Small intestine (tissue), 7 donors: ENCODE measurements at regions not wholly inside any gene's neighbourhood (a gene's known extent, or its start where the extent isn't known, plus 50 kb on each side); places are given as distances from the start of the nearest gene placed in this dataset.

Source experiments
- DNase-seq, 2 donors: peaks; one replicate each; pipeline versions ENCODE4 v3.0.0 to v3.0.0-alpha.2; 2013
- FAIRE-seq: peaks from 2 replicates; lab custom pipeline; 2012; peaks lifted over from hg19 to GRCh38; lab: Jason Lieb, UNC
- H3K27ac ChIP-seq, 3 donors: one replicate each; pipeline ENCODE4 v1.5.1; 2013; ENCODE audit warnings: low read length in 2 of 3, mild to moderate bottlenecking in 2 of 3, control low read depth in 1 of 3, inconsistent platforms in 1 of 3, low read depth in 1 of 3, moderate library complexity in 1 of 3
- H3K27me3 ChIP-seq, 3 donors: one replicate each; pipeline ENCODE4 v1.6.1; 2013; ENCODE audit warnings: low read length in 3 of 3, inconsistent platforms in 1 of 3; ENCODE audit not compliant: control insufficient read depth in 3 of 3, insufficient read depth in 3 of 3
- H3K36me3 ChIP-seq, 3 donors: one replicate each; pipeline ENCODE4 v1.6.1; 2013; ENCODE audit warnings: low read length in 3 of 3, inconsistent platforms in 1 of 3, low read depth in 1 of 3, mild to moderate bottlenecking in 1 of 3, moderate library complexity in 1 of 3; ENCODE audit not compliant: control insufficient read depth in 3 of 3, insufficient read depth in 2 of 3
- H3K4me1 ChIP-seq, 3 donors: one replicate each; pipeline ENCODE4 v1.6.1; 2013; ENCODE audit warnings: low read length in 2 of 3, inconsistent platforms in 1 of 3, low read depth in 1 of 3, mild to moderate bottlenecking in 1 of 3, moderate library complexity in 1 of 3; ENCODE audit not compliant: control insufficient read depth in 3 of 3, insufficient read depth in 2 of 3
- H3K4me3 ChIP-seq, 3 donors: one replicate each; pipeline ENCODE4 v1.5.1; 2013; ENCODE audit warnings: low read length in 3 of 3, control low read depth in 1 of 3, inconsistent platforms in 1 of 3, low read depth in 1 of 3, mild to moderate bottlenecking in 1 of 3, moderate library complexity in 1 of 3
- H3K9me3 ChIP-seq, 2 donors: one replicate each; pipeline ENCODE4 v1.6.1; 2013; ENCODE audit warnings: low read depth in 1 of 2, low read length in 1 of 2; ENCODE audit not compliant: control insufficient read depth in 2 of 2, insufficient read depth in 1 of 2
- WGBS, 3 donors: extraction: QIAGEN DNeasy Blood & Tissue Kit; methylation state at CpG; one replicate each; pipeline ENCODE4 v1.1.7; 2013; 5-methylcytosine and 5-hydroxymethylcytosine counted together
- donor health status: healthy with polysubstance abuse.
- donor health status: control.
- donor health status: control.
- donor health status: Bipolar disorder and iron deficiency.
- donor health status: healthy.

DNA sequence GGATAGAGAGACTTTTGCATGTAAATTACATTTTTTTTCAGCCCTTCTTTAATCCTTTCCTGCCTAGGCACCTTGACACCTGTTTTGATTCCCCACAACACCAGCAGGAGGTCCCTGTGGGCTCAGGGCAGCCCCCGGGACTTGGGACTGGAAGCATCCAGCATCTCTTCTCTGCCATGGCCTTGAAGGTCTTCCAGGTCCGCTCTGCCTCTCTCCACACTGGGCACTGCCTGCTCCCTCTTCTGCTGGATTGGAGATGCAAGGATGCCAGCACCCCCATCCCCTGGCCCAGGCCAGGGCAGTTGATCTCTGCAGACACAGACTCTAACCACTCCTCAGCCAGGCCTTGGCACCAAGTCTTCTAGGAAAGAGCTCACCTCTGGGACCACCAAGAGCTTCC lies 134.5 kb upstream of the C14orf180 start:
- Histone ChIP-seq H3K9me3 (no peaks in the 10 kb centered on the region), H3K36me3 (no peaks in the 10 kb centered on the region), H3K4me1 (no peaks in the 10 kb centered on the region), H3K4me3 (no peak overlapping the region), H3K27me3 (no peaks in the 10 kb centered on the region), H3K27ac (no peak overlapping the region)
- DNase-seq (no peak), FAIRE-seq (no peak)
- 78 to 93% (median 88%) methylated on average over 2 of the region's 2 CpGs for WGBS, 3 donors

DNA sequence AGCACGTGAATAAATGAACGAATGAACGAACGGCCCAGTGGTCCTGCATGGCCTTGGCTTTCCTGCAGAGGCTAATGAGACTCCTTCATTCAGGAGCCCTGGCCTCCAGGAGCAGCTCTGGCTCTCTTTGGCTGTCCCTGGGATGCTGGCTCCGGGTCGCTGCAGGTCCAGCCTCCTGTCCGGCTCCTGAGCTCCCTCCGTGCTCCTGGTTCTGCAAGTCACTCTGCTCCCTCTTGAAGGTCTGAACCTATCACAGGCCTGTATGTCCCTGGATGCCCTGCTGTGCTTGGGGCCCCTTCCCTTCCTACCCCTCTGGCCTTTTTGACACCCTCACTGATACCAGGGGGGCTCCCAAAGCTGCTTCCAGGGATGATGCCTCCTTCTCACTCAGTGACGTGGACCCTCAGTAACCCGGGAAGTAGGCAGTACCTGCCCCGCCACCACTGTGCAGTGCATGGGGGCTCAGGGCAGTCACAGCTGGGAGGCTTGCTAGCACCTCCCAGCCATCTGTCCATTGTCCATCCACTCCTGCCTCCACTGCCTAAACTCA lies 133.7 kb upstream of the C14orf180 start:
- no peak for FAIRE-seq
- DNase-seq = no peak
- H3K27ac ChIP-seq = no peak overlapping the region
- H3K9me3 ChIP-seq = no peaks in the 10 kb centered on the region
- no peaks in the 10 kb centered on the region for H3K4me1 ChIP-seq
- no peak overlapping the region for H3K4me3 ChIP-seq
- H3K36me3 ChIP-seq = no peaks in the 10 kb centered on the region
- 78 to 85% (median 81%) methylated on average over 11 of the region's 11 CpGs for WGBS, 3 donors
- no peaks in the 10 kb centered on the region for H3K27me3 ChIP-seq

DNA sequence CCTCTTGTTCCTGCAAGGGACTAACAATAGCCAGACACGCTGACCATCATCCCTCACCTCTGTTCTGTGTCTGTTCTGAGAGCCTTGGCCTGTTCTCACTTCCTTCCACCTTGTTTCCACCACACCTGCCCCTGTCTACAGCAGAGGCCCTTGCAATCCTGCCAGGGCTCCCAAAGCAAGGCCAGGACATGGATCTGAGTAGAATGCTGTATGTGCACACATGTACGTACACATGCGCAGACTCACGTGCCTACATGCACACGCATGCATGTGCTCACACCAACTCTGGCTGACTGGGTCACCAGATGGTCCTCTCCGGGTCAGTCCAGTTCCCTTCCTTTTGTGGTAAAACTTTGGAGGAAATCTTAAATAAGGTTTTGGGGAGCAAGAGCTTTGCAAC lies 133.0 kb upstream of the C14orf180 start:
- no peak overlapping the region for H3K27ac ChIP-seq
- DNase-seq (no peak), FAIRE-seq (no peak)

DNA sequence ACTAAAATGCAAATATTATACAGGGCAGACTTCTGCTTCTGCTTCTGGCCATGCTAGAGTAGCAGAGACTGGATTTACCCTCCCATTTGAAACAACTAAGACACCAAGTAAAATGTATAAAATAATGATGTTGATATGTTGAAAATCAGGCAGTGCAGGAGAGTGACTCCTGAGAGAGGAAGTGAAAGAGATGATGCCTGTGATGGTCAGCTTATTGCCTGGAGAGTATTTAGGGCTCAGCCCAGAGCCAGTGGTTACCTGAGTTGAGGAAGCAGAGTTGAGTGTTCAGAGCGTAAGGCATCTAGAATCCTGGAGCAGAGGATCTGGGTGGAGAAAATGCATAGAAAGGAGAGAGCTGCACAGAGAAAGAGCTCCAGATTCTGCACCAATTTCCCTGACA lies 131.8 kb upstream of the C14orf180 start:
- Histone ChIP-seq H3K4me1 (no peaks in the 10 kb centered on the region), H3K4me3 (no peak overlapping the region), H3K36me3 (no peaks in the 10 kb centered on the region), H3K27ac (no peak overlapping the region), H3K27me3 (no peaks in the 10 kb centered on the region), H3K9me3 (no peaks in the 10 kb centered on the region)
- FAIRE-seq (no peak), DNase-seq (no peak)
- WGBS, 3 donors = 71 to 91% (median 83%) methylated on average over 1 of the region's 1 CpG

More for the DNA sequence above, 133.0 kb upstream of the C14orf180 start:
- no peak overlapping the region for H3K4me3 ChIP-seq
- H3K27me3 ChIP-seq = no peaks in the 10 kb centered on the region
- H3K9me3 ChIP-seq = no peaks in the 10 kb centered on the region
- H3K36me3 ChIP-seq = no peaks in the 10 kb centered on the region
- no peaks in the 10 kb centered on the region for H3K4me1 ChIP-seq
- WGBS, 3 donors = 85 to 93% (median 90%) methylated on average over 6 of the region's 6 CpGs

DNA sequence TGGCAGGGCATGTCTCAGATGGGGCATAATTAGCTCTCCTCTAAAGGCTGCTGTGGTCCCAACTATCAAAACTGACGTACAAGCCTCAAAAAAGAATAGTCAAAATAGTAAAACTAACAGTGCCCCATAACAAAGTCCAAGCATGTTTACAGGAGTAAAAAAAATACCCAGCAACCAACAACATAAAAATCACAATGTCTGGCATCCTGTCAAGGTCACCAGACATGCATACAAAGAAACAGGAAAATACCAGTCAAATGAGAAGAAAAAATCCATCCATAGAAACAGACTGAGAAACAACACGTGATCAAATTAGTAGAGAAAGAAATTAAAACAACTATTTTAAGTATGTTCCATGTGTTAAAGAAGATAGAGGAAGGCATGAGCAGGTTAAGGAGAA lies 131.2 kb upstream of the C14orf180 start:
- 65 to 77% (median 76%) methylated on average over 2 of the region's 2 CpGs for WGBS, 3 donors
- no peaks in the 10 kb centered on the region for H3K9me3 ChIP-seq
- H3K27me3 ChIP-seq = no peaks in the 10 kb centered on the region
- no peak overlapping the region for H3K4me3 ChIP-seq
- H3K36me3 ChIP-seq = no peaks in the 10 kb centered on the region
- no peak for DNase-seq
- no peak for FAIRE-seq
- no peaks in the 10 kb centered on the region for H3K4me1 ChIP-seq
- H3K27ac ChIP-seq = no peak overlapping the region

DNA sequence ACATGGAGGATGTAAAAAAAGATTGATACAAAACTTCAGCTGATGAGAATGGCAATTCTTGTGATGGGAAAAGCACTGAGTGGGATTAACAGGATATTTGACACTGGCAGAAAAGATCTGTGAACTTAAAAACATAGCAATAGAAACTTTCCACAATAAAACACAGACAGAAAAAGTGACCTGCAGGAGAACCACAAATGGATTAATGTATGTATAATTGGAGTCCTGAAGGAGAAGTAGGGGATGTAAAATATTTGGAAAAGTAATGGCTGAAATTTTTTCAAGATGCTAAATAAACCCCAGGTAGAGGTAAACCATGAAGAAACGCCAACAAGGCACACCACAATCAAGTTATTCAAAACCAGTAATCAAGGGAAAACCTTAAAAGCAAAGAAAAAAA lies 130.8 kb upstream of the C14orf180 start:
- no peak overlapping the region for H3K4me3 ChIP-seq
- 59 to 89% (median 87%) methylated on average over 1 of the region's 1 CpG for WGBS, 3 donors
- no peaks in the 10 kb centered on the region for H3K36me3 ChIP-seq
- FAIRE-seq (no peak), DNase-seq (no peak)
- no peaks in the 10 kb centered on the region for H3K4me1 ChIP-seq
- no peaks in the 10 kb centered on the region for H3K9me3 ChIP-seq
- H3K27me3 ChIP-seq = no peaks in the 10 kb centered on the region
- no peak overlapping the region for H3K27ac ChIP-seq

DNA sequence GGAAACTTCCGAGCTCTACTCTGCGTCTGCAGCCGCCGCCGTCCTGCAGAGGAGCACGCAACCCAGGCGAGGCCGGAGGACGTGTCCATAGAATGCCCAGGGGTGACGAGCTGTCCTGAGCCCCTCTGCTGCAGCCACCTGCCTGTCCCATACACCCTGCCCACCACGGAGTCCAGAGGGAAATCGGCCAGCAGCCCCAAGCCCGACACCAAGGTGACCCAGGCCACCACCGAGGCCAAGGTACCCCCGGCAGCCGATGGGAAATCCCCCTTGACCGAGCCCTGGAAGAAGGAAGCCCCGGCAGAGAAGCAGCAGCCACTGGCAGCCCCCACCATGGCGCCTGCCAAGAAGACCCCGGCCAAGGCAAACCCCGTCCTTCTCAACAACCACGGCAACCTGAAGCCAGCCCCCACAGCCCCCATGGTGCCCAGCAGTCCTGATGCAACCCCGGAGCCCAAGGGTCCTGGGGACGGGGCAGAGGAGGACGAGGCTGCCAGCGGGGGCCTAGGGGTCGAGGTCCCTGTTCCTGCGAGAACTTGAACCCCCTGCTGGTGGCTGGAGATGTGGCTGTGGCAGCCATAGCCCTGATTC lies 128.7 kb upstream of the C14orf180 start:
- no peak overlapping the region for H3K4me3 ChIP-seq
- H3K36me3 ChIP-seq = no peaks in the 10 kb centered on the region
- H3K9me3 ChIP-seq = no peaks in the 10 kb centered on the region
- no peaks in the 10 kb centered on the region for H3K27me3 ChIP-seq
- WGBS, 3 donors = 92 to 94% (median 94%) methylated on average over 26 to 28 of the region's 28 CpGs
- FAIRE-seq (no peak), DNase-seq (no peak)
- H3K27ac ChIP-seq = no peak overlapping the region
- H3K4me1 ChIP-seq = no peaks in the 10 kb centered on the region

DNA sequence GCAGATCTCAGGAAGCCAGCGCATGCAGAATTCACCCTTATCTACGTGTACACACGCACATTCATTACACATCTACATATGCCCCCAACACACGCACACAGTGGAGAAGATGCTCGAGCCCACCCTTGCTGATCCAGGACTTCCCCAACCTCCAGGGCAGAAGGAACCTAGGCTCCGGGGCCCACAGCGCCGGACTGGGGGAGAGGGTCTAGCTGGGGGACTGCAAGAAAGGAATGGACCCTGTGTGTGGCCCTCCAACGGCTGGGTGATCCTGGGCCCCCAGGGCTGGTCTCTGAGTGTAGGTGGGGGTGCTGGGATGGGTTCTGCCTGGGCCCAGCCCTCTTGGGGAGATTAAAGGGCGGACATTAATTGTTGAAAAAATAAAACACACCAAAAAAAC lies 128.1 kb upstream of the C14orf180 start:
- Histone ChIP-seq H3K9me3 (no peaks in the 10 kb centered on the region), H3K36me3 (no peaks in the 10 kb centered on the region), H3K27me3 (no peaks in the 10 kb centered on the region), H3K4me3 (no peak overlapping the region), H3K4me1 (no peaks in the 10 kb centered on the region), H3K27ac (no peak overlapping the region)
- 81 to 89% (median 86%) methylated on average over 10 of the region's 10 CpGs for whole genome bisulfite sequencing, 3 donors
- DNase-seq = no peak
- FAIRE-seq = no peak

DNA sequence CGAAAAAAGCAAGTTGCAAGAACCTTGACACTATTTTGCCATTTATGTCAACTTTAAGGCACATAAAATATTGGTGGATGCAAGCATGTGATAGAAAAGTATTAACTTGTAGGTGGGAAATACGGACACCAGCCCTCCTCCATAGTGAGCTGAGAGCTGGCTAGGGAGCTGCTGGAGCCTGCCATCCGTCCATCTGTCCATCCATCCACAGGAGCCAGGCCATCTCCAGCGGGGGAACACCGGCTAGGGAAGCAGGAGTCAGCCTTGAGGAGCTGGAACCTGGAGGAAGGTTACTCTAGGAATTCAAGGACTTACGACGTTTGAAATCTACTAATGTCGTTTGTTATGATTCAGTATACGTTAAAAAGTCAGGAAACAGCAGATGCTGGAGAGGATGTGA lies 120.7 kb upstream of the C14orf180 start:
- DNase-seq (no peak), FAIRE-seq (no peak)
- H3K4me1 ChIP-seq = no peaks in the 10 kb centered on the region
- H3K4me3 ChIP-seq = no peak overlapping the region
- H3K27me3 ChIP-seq = peaks cover 7 to 35% (median 11%) of the 10 kb centered on the region in 3 donors
- H3K27ac ChIP-seq = no peak overlapping the region
- no peaks in the 10 kb centered on the region for H3K36me3 ChIP-seq
- H3K9me3 ChIP-seq = no peaks in the 10 kb centered on the region
- 63 to 76% (median 68%) methylated on average over 9 of the region's 9 CpGs for WGBS, 3 donors
